Small intestine (tissue), 7 donors: ENCODE measurements at regions not wholly inside any gene's neighbourhood (a gene's known extent, or its start where the extent isn't known, plus 50 kb on each side); places are given as distances from the start of the nearest gene placed in this dataset.

Experiments used
- DNase-seq, 2 donors: peaks; one replicate each; pipeline versions ENCODE4 v3.0.0 to v3.0.0-alpha.2; 2013
- FAIRE-seq: peaks from 2 replicates; lab custom pipeline; 2012; peaks lifted over from hg19 to GRCh38; lab: Jason Lieb, UNC
- H3K27ac ChIP-seq, 3 donors: one replicate each; pipeline ENCODE4 v1.5.1; 2013; ENCODE audit warnings: low read length in 2 of 3, mild to moderate bottlenecking in 2 of 3, control low read depth in 1 of 3, inconsistent platforms in 1 of 3, low read depth in 1 of 3, moderate library complexity in 1 of 3
- H3K27me3 ChIP-seq, 3 donors: one replicate each; pipeline ENCODE4 v1.6.1; 2013; ENCODE audit warnings: low read length in 3 of 3, inconsistent platforms in 1 of 3; ENCODE audit not compliant: control insufficient read depth in 3 of 3, insufficient read depth in 3 of 3
- H3K36me3 ChIP-seq, 3 donors: one replicate each; pipeline ENCODE4 v1.6.1; 2013; ENCODE audit warnings: low read length in 3 of 3, inconsistent platforms in 1 of 3, low read depth in 1 of 3, mild to moderate bottlenecking in 1 of 3, moderate library complexity in 1 of 3; ENCODE audit not compliant: control insufficient read depth in 3 of 3, insufficient read depth in 2 of 3
- H3K4me1 ChIP-seq, 3 donors: one replicate each; pipeline ENCODE4 v1.6.1; 2013; ENCODE audit warnings: low read length in 2 of 3, inconsistent platforms in 1 of 3, low read depth in 1 of 3, mild to moderate bottlenecking in 1 of 3, moderate library complexity in 1 of 3; ENCODE audit not compliant: control insufficient read depth in 3 of 3, insufficient read depth in 2 of 3
- H3K4me3 ChIP-seq, 3 donors: one replicate each; pipeline ENCODE4 v1.5.1; 2013; ENCODE audit warnings: low read length in 3 of 3, control low read depth in 1 of 3, inconsistent platforms in 1 of 3, low read depth in 1 of 3, mild to moderate bottlenecking in 1 of 3, moderate library complexity in 1 of 3
- H3K9me3 ChIP-seq, 2 donors: one replicate each; pipeline ENCODE4 v1.6.1; 2013; ENCODE audit warnings: low read depth in 1 of 2, low read length in 1 of 2; ENCODE audit not compliant: control insufficient read depth in 2 of 2, insufficient read depth in 1 of 2
- WGBS, 3 donors: extraction: QIAGEN DNeasy Blood & Tissue Kit; methylation state at CpG; one replicate each; pipeline ENCODE4 v1.1.7; 2013; 5-methylcytosine and 5-hydroxymethylcytosine counted together
- donor health status: healthy with polysubstance abuse.
- donor health status: control.
- donor health status: control.
- donor health status: Bipolar disorder and iron deficiency.
- donor health status: healthy.

DNA sequence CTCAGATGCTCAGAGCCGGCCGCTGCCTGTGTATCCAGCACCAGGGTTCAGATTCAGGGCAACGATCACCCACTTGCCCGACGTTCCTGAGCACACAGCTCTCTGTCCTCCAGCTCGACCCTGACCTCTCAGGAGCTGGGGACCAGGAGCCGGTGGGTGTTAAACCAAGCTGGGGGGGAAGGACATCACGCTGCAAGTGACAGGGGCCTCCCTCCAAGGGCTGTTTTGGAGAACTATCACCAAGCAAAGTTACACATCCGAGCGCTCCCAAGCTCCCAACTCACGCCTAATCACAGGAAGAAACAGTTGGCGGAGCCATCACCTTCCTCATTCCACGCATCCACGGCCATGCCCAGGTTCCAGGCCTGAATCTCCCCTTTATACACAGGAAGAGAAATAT is 51.5 kb upstream of the ZNF354A start:
- H3K36me3 ChIP-seq, result no peaks in the 10 kb centered on the region
- no peak for FAIRE-seq
- WGBS, 3 donors, result 78 to 84% (median 81%) methylated on average over 14 of the region's 14 CpGs

DNA sequence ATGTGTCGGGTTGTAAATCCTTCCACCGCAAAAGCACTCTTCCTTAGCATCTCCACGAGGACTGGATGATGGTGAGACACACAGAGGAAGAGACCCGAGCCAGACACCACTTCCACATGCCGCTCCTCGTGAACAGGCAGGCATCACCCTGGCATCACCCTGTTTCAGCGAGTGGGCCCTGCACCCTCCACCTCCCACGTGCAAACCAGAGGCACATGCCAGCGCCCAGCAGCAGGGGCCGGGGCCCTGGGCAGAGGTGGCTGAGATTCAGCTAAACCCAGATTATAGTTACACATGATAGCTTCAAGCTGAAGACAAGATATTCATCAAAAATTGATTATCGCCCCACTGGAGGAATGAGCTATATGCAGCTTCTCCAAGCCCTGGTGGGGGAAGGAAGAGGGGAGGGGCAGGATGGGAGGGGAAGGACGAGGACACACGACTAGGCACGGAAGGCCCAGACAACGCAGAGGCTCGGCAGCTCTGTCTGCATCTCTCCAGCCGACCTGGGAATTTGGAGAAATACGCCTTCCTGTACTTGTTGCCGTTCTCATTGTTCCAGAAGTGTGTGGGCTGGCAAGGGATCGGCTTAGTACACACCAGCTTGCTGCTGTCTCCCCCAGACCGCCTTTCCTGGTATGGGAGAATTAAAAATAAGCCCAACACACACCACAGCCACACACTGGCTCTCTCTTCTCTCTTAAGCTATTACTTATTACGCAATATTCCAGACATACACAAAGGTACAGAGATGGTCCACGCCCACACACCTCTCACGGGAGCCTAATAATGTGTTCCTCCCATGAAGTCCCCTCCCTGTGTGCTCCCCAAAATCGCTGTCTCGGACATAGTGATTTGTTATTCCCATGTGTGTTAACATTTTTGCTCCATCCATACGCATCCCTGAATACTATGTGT is 50.4 kb upstream of the ZNF354A start:
- H3K9me3 ChIP-seq, result no peaks in the 10 kb centered on the region
- no peak for FAIRE-seq
- 70 to 79% (median 72%) methylated on average over 27 of the region's 27 CpGs for whole genome bisulfite sequencing, 3 donors
- H3K27me3 ChIP-seq, result no peaks in the 10 kb centered on the region
- DNase-seq, result no peak
- H3K4me3 ChIP-seq, result no peak overlapping the region
- H3K36me3 ChIP-seq, result no peaks in the 10 kb centered on the region
- no peak overlapping the region for H3K27ac ChIP-seq
- H3K4me1 ChIP-seq, result peaks cover 0 to 11% (median 0%) of the 10 kb centered on the region in 3 donors

More for the DNA sequence above, 51.5 kb upstream of the ZNF354A start:
- H3K27ac ChIP-seq, result no peak overlapping the region
- no peak for DNase-seq
- no peaks in the 10 kb centered on the region for H3K27me3 ChIP-seq
- H3K9me3 ChIP-seq, result no peaks in the 10 kb centered on the region
- peaks cover 0 to 14% (median 0%) of the 10 kb centered on the region in 3 donors for H3K4me1 ChIP-seq
- no peak overlapping the region for H3K4me3 ChIP-seq
